HG03066 (cell line): ENCODE measurements at regions not wholly inside any gene's neighbourhood (a gene's known extent, or its start where the extent isn't known, plus 50 kb on each side); places are given as distances from the start of the nearest gene placed in this dataset.
"Not testable (repeated sequence)": the region's sequence is repeated elsewhere in the genome, so short reads cannot be mapped to it uniquely, and the experiment has no call there.

ENCODE experiments used
- ATAC-seq: cut with Tn5 transposase; IDR thresholded peaks from one replicate; pipeline ENCODE4 v1.9.1; 2021; ENCODE audit warnings: low read depth; ENCODE audit not compliant: unreplicated experiment

GRCh38 chr18:42365591-42365990 lies 410.6 kb downstream of the PIK3C3 start:
- no peak for ATAC-seq

GRCh38 chr18:42373584-42373983 lies 418.6 kb downstream of the PIK3C3 start:
- ATAC-seq, result no peak

DNA sequence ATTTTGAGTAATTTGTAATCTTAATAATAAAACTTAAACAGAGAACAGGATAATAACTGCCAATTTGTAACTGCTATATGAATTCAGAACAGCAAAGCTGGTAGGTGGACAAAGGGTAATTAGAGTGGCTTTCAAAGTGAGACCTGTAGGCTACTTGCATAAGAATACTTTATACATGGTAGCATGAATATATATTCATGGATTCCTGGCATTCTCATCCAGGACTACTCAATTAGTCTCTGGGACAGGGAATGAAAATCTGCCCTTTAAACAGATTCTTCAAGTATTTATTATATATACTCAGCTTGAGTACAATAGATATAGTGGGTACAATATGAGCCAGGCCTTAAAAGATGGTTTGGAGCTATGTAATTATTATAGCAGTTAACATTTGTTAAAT lies 419.9 kb downstream of the PIK3C3 start:
- no peak for ATAC-seq

GRCh38 chr18:42378854-42379253 lies 423.8 kb downstream of the PIK3C3 start:
- not testable (repeated sequence) for ATAC-seq

GRCh38 chr18:42381236-42381635 lies 426.2 kb downstream of the PIK3C3 start:
- ATAC-seq, result not testable (repeated sequence)

GRCh38 chr18:42392416-42392815 lies 437.4 kb downstream of the PIK3C3 start:
- ATAC-seq, result no peak

DNA sequence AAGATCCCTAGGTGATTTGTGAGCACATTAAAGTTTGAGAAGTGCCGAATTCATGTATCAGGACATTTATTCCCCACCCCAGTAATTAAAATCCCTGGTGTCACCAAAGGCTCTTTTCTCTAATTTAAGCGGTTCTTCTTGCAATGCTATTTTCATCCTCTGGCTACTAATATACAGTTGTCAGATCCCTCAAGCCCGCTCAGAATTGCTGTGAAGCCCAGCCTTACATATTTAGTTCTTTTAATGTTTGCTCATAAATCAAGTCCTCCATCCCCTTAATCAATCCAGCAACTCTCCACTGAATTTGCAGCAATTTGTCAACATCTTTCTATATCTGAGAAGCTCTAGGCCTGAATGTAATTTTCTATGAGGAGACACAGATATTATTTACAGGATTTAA lies 437.9 kb downstream of the PIK3C3 start:
- no peak for ATAC-seq

DNA sequence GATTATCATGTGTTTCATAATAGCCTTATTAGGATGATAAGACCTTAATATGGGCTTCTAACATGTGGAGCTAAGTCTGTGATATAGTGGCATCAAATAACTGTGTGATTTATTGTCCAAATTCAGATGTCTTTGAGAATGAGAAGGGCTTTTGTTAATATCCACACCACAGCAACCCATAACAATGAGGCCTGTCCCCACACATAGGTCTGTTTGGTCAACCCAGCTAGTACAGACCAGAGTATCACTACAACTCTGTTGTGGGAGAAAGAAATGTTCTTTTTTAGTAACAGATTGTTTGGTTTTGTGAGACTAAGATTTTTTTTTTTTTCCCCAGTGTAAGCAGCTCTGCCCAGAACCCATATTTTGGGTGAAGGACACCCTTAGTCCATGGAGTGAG lies 439.2 kb downstream of the PIK3C3 start:
- ATAC-seq, result no peak

GRCh38 chr18:42401131-42401673 lies 446.2 kb downstream of the PIK3C3 start:
- no peak for ATAC-seq

DNA sequence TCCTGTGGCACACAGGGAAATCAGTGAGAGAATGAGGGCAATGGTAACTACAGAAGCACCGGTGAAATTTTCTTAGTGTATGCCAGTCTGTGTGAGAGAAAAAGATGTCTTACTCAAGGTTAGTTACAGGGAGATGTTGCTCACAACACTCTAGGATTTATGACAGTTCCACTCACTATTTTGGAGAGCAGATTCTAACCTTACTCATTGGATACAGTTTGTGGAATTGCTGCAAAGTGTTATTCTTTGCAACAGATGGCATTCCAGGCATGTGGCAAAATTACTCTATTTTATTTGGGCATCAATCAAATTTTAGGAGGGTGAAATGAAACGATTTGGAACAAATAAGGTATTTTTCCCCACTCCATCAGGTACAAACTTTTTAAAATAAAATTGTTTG lies 449.1 kb downstream of the PIK3C3 start:
- ATAC-seq, result no peak

DNA sequence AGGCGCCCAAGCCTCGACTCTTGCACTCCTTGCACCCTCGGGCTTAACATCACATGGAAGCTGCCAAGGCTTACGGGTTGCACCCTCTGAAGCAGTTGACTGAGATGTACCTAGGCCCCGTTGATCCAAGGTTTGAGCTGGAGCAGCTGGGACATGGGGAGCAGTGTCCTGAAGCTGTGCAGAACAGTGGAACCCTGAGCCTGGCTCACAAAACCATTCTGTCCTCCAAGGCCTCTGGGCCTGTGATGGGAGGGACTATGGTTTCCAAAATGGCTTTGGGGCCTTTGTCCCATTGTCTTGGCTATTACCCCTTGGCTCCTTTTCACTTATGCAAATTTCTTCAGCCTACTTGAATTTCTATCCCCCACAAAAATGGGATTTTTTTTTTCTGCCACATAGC lies 454.0 kb downstream of the PIK3C3 start:
- ATAC-seq, result no peak

GRCh38 chr18:42412281-42412680 lies 457.2 kb downstream of the PIK3C3 start:
- ATAC-seq, result no peak

GRCh38 chr18:42412896-42413295 lies 457.9 kb downstream of the PIK3C3 start:
- ATAC-seq, result no peak

DNA sequence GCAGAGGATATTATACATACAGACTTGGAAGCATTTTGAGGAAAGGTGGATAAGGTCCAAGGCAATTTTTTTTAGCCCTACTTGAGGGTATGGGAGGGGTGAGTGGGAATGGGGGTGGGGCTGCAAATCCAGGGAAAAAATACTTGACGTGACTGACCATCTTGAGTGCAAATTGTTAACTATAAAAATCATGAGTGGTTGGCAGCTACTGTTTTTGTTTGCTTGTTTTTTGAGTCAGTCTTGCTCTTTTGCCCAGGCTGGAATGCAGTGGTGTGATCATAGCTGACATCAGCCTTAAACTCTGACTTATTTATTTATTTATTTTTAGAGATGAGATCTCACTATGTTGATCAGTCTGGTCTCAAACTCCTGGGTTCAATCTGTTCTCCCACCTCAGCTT lies 458.8 kb downstream of the PIK3C3 start:
- no peak for ATAC-seq

DNA sequence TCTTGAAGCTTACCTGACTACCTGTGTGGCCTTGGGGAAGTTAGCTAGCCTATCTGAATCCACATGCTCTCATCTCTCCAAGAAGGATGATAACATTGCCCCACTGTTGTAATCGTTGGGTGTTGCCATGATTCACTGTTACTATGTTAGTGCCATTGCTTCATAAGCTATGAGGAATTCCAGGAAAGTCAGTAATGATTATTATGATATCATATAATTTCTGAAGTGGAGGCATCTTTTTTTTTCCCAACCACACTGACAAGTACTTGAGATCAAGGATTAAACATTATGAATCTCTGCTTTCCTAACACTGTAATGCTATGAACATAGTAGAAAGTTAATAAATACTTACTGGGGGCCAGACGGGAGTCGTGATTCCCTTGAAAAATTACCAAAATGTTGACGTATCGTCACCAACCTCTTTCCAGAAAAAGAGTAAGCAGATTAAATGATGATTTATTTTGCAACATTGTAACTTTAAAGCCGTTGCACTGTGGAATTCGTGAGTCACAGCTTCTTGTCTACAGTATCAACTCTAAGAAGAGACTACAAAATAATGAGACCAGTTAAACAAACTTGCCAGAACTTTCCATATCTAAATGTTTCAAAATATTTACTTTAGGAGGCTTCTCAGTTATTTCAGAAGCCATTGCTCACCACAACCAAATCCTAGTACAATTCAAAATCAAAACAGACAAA lies 459.9 kb downstream of the PIK3C3 start:
- no peak for ATAC-seq

DNA sequence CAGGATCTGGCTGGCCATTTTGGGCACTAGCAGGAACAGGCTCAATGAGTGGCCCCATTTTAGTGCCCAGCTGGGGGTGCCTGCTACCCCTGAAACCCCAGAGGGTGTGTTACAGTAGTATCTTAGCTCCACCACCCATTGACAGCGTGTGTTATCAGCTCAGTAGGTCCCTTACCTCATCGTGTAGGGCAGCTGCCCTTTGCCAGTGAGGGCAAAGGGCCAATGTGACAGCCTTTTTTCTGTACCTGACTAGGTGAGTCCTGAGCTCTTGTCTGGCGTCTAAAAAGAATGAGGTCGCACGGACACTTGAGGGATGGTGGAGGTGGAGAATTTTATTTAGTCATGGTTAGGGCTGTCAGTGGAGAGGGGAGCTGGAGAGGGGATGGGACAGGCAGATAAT lies 462.2 kb downstream of the PIK3C3 start:
- no peak for ATAC-seq

DNA sequence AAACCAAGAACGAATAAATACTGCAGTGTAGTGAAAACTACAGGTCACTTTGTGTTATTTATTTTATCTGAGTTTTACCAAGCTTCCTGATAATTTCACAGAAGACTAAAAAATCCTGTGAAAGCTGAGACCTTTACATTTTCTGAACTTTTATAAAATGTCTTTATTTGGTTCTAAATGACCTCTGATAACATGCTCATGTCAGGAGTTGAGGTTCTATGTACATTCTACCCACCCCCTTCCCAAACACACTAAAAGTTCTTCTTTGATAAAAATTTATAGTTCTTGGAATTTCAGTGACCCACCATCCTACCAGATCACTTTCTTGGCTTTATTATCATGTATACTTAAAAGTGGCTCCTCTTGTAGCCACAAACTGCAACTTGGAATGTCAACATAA lies 463.1 kb downstream of the PIK3C3 start:
- no peak for ATAC-seq

DNA sequence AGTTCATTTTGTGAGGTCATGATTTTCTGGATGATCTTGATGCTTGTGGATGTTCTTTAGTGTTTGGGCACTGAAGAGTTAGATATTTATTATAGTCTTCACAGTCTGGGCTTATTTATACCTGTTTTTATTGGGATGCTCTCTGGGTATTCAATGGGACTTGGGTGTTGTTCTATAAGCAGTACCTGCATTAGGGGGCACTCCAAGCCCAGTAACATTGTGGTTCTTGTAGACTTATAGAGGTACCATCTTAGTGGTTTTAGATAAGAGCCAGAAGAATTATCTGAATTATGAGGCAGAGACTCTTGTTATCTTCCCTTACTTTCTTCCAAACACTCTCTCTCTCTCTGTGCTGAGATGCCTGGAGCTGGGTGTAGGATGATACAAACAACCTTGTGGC lies 470.0 kb downstream of the PIK3C3 start:
- no peak for ATAC-seq

- ATAC-seq, result no peak
These were observed 471.5 kb downstream of the PIK3C3 start for GRCh38 chr18:42426496-42427015.

- no peak for ATAC-seq
These were observed 474.2 kb downstream of the PIK3C3 start for GRCh38 chr18:42429196-42429595.

GRCh38 chr18:42436222-42436765 lies 481.3 kb downstream of the PIK3C3 start:
- ATAC-seq, result no peak

DNA sequence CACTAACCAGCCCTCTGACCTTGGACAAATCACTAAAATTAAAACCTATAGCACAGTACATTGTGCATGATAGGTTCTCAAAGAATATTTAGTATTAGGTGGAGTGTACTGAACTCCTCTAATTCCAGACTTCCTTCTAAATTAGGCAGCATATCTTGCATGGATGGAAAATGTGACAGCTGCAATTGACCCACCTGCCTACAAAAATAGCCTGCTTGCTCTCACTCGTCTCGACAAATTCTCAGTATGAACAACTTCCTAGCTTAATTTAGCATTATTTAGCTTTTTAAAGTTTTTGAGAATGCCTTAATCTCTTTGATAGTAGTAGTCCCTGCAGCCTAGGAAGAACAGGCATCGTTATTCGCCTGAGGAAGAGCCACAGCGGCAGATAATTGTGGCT lies 482.0 kb downstream of the PIK3C3 start:
- no peak for ATAC-seq
